HEK293 (cell line): ENCODE measurements at regions not wholly inside any gene's neighbourhood (a gene's known extent, or its start where the extent isn't known, plus 50 kb on each side); places are given as distances from the start of the nearest gene placed in this dataset.

Experiments used
- CTCF ChIA-PET: fragments of 350-600 bp; formaldehyde crosslinking; extraction: SDS; loops from one replicate; lab custom pipeline; 2021; ENCODE audit warnings: antibody characterized with exemption; lab: Yijun Ruan, JAX
- POLR2A ChIA-PET: fragments of 300-600 bp; formaldehyde crosslinking; extraction: SDS; loops from one replicate; lab custom pipeline; 2020; ENCODE audit warnings: antibody characterized with exemption, inconsistent platforms; lab: Yijun Ruan, JAX
- H3K27ac ChIP-seq: fragments of 200-500 bp; sonication (Bioruptor generic); 2 replicates; pipeline ENCODE4 v1.5.1; 2014; ENCODE audit warnings: low read depth, low read length, control low read depth, inconsistent platforms; ENCODE audit errors: extremely low read depth
- H3K36me3 ChIP-seq, 2 experiments: fragments of 200-500 bp in 1 of 2; sonication (Bioruptor generic) in 1 of 2; 1 replicate in 1 of 2; 2 replicates in 1 of 2; pipeline ENCODE4 v1.5.1; 2014 to 2017; ENCODE audit warnings: inconsistent platforms in 2 of 2, low read length in 2 of 2; ENCODE audit not compliant: control insufficient read depth in 2 of 2, insufficient read depth in 1 of 2
- H3K4me1 ChIP-seq: fragments of 200-500 bp; sonication (Bioruptor generic); 2 replicates; pipeline ENCODE4 v1.5.1; 2014; ENCODE audit warnings: mild to moderate bottlenecking, low read length, inconsistent platforms; ENCODE audit not compliant: control insufficient read depth, insufficient read depth
- H3K4me3 ChIP-seq: 2 replicates; pipeline ENCODE4 v1.5.1; 2011; ENCODE audit warnings: low read depth, mild to moderate bottlenecking, control low read depth, low read length, moderate library complexity
- H3K9me3 ChIP-seq: fragments of 200-500 bp; sonication (Bioruptor generic); 2 replicates; pipeline ENCODE4 v1.5.1; 2014; ENCODE audit warnings: low read depth, low read length, inconsistent platforms; ENCODE audit not compliant: control insufficient read depth, insufficient read depth
- EGR2 ChIP-seq: fragments of 450-650 bp; formaldehyde crosslinking; IDR thresholded peaks from 2 replicates; pipeline ENCODE4 v1.5.1; 2016; ENCODE audit warnings: low read depth, missing biosample characterization, missing genetic modification characterization
- HOXA7 ChIP-seq: sonication (generic); formaldehyde crosslinking; IDR thresholded peaks from 2 replicates; pipeline ENCODE4 v1.8.1; 2022; ENCODE audit warnings: missing genetic modification reagents, borderline replicate concordance
- MZF1 ChIP-seq: fragments of 450-650 bp; formaldehyde crosslinking; IDR thresholded peaks from 2 replicates; pipeline ENCODE4 v1.5.1; 2017; ENCODE audit warnings: missing biosample characterization, missing genetic modification characterization, borderline replicate concordance
- ZBTB1 ChIP-seq: fragments of 450-650 bp; formaldehyde crosslinking; IDR thresholded peaks from 2 replicates; pipeline ENCODE4 v1.5.1; 2016; ENCODE audit warnings: missing biosample characterization, missing genetic modification characterization
- ZBTB48 ChIP-seq: fragments of 450-650 bp; formaldehyde crosslinking; IDR thresholded peaks from 2 replicates; pipeline ENCODE4 v1.5.1; 2016; ENCODE audit warnings: missing biosample characterization, missing genetic modification characterization
- ZBTB49 ChIP-seq: fragments of 450-650 bp; formaldehyde crosslinking; IDR thresholded peaks from 2 replicates; pipeline ENCODE4 v1.5.1; 2016; ENCODE audit warnings: missing biosample characterization, missing genetic modification characterization, low read depth
- ZFP69B ChIP-seq: fragments of 450-650 bp; formaldehyde crosslinking; IDR thresholded peaks from 2 replicates; pipeline ENCODE4 v1.5.1; 2016; ENCODE audit warnings: missing biosample characterization, missing genetic modification characterization
- ZIC2 ChIP-seq: fragments of 450-650 bp; formaldehyde crosslinking; IDR thresholded peaks from 2 replicates; pipeline ENCODE4 v1.5.1; 2016; ENCODE audit warnings: missing biosample characterization, missing genetic modification characterization
- ZNF112 ChIP-seq: fragments of 450-650 bp; formaldehyde crosslinking; IDR thresholded peaks from 2 replicates; pipeline ENCODE4 v1.5.0; 2017; ENCODE audit warnings: missing biosample characterization, missing genetic modification characterization
- ZNF140 ChIP-seq: fragments of 450-650 bp; formaldehyde crosslinking; IDR thresholded peaks from 2 replicates; pipeline ENCODE4 v1.5.1; 2016; ENCODE audit warnings: missing biosample characterization, missing genetic modification characterization
- ZNF146 ChIP-seq: fragments of 450-650 bp; formaldehyde crosslinking; IDR thresholded peaks from 2 replicates; pipeline ENCODE4 v1.5.1; 2016; ENCODE audit warnings: missing biosample characterization, missing genetic modification characterization
- ZNF16 ChIP-seq: fragments of 450-650 bp; formaldehyde crosslinking; IDR thresholded peaks from 2 replicates; pipeline ENCODE4 v1.5.1; 2016; ENCODE audit warnings: low read depth, missing biosample characterization, missing genetic modification characterization
- ZNF292 ChIP-seq: fragments of 450-650 bp; formaldehyde crosslinking; IDR thresholded peaks from 2 replicates; pipeline ENCODE4 v1.5.1; 2016; ENCODE audit warnings: low read depth, missing biosample characterization, missing genetic modification characterization, borderline replicate concordance
- ZNF513 ChIP-seq: fragments of 450-650 bp; IDR thresholded peaks from 2 replicates; pipeline ENCODE4 v1.5.1; 2018; ENCODE audit warnings: missing biosample characterization, missing genetic modification characterization
- ZNF548 ChIP-seq: fragments of 450-650 bp; formaldehyde crosslinking; IDR thresholded peaks from 2 replicates; pipeline ENCODE4 v1.5.1; 2016; ENCODE audit warnings: missing biosample characterization, missing genetic modification characterization
- ZNF580 ChIP-seq: fragments of 450-650 bp; formaldehyde crosslinking; IDR thresholded peaks from 2 replicates; pipeline ENCODE4 v1.5.1; 2016; ENCODE audit warnings: missing biosample characterization, missing genetic modification characterization
- ZNF596 ChIP-seq: fragments of 450-650 bp; IDR thresholded peaks from 2 replicates; pipeline ENCODE4 v1.5.0; 2018; ENCODE audit warnings: missing biosample characterization, mild to moderate bottlenecking, missing genetic modification characterization, moderate library complexity
- ZNF639 ChIP-seq: fragments of 450-650 bp; formaldehyde crosslinking; IDR thresholded peaks from 2 replicates; pipeline ENCODE4 v1.5.1; 2016; ENCODE audit warnings: missing biosample characterization, missing genetic modification characterization
- ZNF664 ChIP-seq: fragments of 450-650 bp; formaldehyde crosslinking; IDR thresholded peaks from 2 replicates; pipeline ENCODE4 v1.5.1; 2016; ENCODE audit warnings: missing biosample characterization, missing genetic modification characterization
- ZNF692 ChIP-seq: fragments of 450-650 bp; formaldehyde crosslinking; IDR thresholded peaks from 2 replicates; pipeline ENCODE4 v1.5.1; 2016; ENCODE audit warnings: missing biosample characterization, missing genetic modification characterization

- ChIA-PET POLR2A (no interaction called here), CTCF (no interaction called here)
- TF ChIP-seq ZNF596 (tag by site-specific recombination), result no peak
- H3K4me3 ChIP-seq, result no peak overlapping the region
- no peak overlapping the region for H3K27ac ChIP-seq
- H3K36me3 ChIP-seq, result no peaks in the 10 kb centered on the region
- H3K9me3 ChIP-seq, result no peaks in the 10 kb centered on the region
- no peaks in the 10 kb centered on the region for H3K4me1 ChIP-seq
Observed at GRCh38 chr2:228700638-228701037, 519.2 kb upstream of the SPHKAP start.

GRCh38 chr2:228699888-228700287 is 518.4 kb upstream of the SPHKAP start:
- no peak for TF ChIP-seq ZNF548 (tag by site-specific recombination)
- no peak for TF ChIP-seq ZNF16 (tag by site-specific recombination)
- no peak for TF ChIP-seq EGR2 (tag by site-specific recombination)
- TF ChIP-seq ZNF639 (tag by site-specific recombination), result no peak
- TF ChIP-seq ZBTB49 (tag by site-specific recombination), result no peak
- no peak for TF ChIP-seq ZNF580 (tag by site-specific recombination)
- Histone ChIP-seq H3K36me3 (no peaks in the 10 kb centered on the region), H3K4me3 (no peak overlapping the region), H3K4me1 (no peaks in the 10 kb centered on the region), H3K27ac (no peak overlapping the region), H3K9me3 (no peaks in the 10 kb centered on the region)
- ChIA-PET CTCF (no interaction called here), POLR2A (no interaction called here)

GRCh38 chr2:228699400-228699799 is 517.9 kb upstream of the SPHKAP start:
- Histone ChIP-seq H3K27ac (no peak overlapping the region), H3K36me3 (no peaks in the 10 kb centered on the region), H3K9me3 (no peaks in the 10 kb centered on the region), H3K4me3 (no peak overlapping the region), H3K4me1 (no peaks in the 10 kb centered on the region)
- ChIA-PET POLR2A (no interaction called here), CTCF (interaction anchor here (0.9 kb wide), 1 partner anchor 993 kb away, joined by 3 read pairs; no protein-coding TSS in a partner anchor)
- no peak for TF ChIP-seq ZNF639 (tag by site-specific recombination)
- TF ChIP-seq ZNF146 (tag by site-specific recombination), result no peak
- TF ChIP-seq ZBTB1, result no peak
- TF ChIP-seq ZNF140 (tag by site-specific recombination), result no peak
- TF ChIP-seq ZFP69B (tag by site-specific recombination), result no peak
- TF ChIP-seq HOXA7, result no peak
- no peak for TF ChIP-seq ZIC2 (tag by site-specific recombination)
- TF ChIP-seq ZNF112 (tag by site-specific recombination), result no peak
- TF ChIP-seq MZF1 (tag by site-specific recombination), result no peak
- no peak for TF ChIP-seq ZNF513
- no peak for TF ChIP-seq ZNF292 (tag by site-specific recombination)
- no peak for TF ChIP-seq ZNF692 (tag by site-specific recombination)
- no peak for TF ChIP-seq ZNF664
- no peak for TF ChIP-seq ZBTB48 (tag by site-specific recombination)
- TF ChIP-seq, all 188 proteins: peak for 0
